ENCODE measurements at regions not wholly inside any gene's neighbourhood (a gene's known extent, or its start where the extent isn't known, plus 50 kb on each side); places are given as distances from the start of the nearest gene placed in this dataset.

- TF ChIP-seq CTCF (IDR thresholded peaks at IDR 0.05) (no peak), NR2C2 (CRISPR knock-in tag; IDR thresholded peaks at IDR 0.05) (no peak), KAT7 (CRISPR knock-in tag; IDR thresholded peaks at IDR 0.05; ENCODE audit: borderline replicate concordance) (no peak), SMAD3 (CRISPR knock-in tag; IDR thresholded peaks at IDR 0.05; ENCODE audit: borderline replicate concordance) (no peak), OVOL2 (CRISPR knock-in tag; IDR thresholded peaks at IDR 0.05; ENCODE audit: borderline replicate concordance) (no peak), ZNF121 (CRISPR knock-in tag; IDR thresholded peaks at IDR 0.05) (no peak), USF2 (CRISPR knock-in tag; IDR thresholded peaks at IDR 0.05) (no peak), NFYB (CRISPR knock-in tag; conservative IDR thresholded peaks at IDR 0.05; ENCODE audit: low read depth) (no peak), JUN (CRISPR knock-in tag; IDR thresholded peaks at IDR 0.05) (no peak), TCF7 (CRISPR knock-in tag; IDR thresholded peaks at IDR 0.05; ENCODE audit: low read depth) (no peak)
- TF ChIP-seq, protein P1, sequence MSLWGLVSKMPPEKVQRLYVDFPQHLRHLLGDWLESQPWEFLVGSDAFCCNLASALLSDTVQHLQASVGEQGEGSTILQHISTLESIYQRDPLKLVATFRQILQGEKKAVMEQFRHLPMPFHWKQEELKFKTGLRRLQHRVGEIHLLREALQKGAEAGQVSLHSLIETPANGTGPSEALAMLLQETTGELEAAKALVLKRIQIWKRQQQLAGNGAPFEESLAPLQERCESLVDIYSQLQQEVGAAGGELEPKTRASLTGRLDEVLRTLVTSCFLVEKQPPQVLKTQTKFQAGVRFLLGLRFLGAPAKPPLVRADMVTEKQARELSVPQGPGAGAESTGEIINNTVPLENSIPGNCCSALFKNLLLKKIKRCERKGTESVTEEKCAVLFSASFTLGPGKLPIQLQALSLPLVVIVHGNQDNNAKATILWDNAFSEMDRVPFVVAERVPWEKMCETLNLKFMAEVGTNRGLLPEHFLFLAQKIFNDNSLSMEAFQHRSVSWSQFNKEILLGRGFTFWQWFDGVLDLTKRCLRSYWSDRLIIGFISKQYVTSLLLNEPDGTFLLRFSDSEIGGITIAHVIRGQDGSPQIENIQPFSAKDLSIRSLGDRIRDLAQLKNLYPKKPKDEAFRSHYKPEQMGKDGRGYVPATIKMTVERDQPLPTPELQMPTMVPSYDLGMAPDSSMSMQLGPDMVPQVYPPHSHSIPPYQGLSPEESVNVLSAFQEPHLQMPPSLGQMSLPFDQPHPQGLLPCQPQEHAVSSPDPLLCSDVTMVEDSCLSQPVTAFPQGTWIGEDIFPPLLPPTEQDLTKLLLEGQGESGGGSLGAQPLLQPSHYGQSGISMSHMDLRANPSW (CRISPR knock-in tag; conservative IDR thresholded peaks at IDR 0.05; ENCODE audit: low read depth): no peak
- TF ChIP-seq, protein P2, sequence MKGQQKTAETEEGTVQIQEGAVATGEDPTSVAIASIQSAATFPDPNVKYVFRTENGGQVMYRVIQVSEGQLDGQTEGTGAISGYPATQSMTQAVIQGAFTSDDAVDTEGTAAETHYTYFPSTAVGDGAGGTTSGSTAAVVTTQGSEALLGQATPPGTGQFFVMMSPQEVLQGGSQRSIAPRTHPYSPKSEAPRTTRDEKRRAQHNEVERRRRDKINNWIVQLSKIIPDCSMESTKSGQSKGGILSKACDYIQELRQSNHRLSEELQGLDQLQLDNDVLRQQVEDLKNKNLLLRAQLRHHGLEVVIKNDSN (CRISPR knock-in tag; IDR thresholded peaks at IDR 0.05): no peak
These were observed 579.6 kb downstream of the DIAPH3 start for GRCh38 chr13:59584101-59584500.

All from WTC11 (cell line).